ENCODE measurements at regions not wholly inside any gene's neighbourhood (a gene's known extent, or its start where the extent isn't known, plus 50 kb on each side); places are given as distances from the start of the nearest gene placed in this dataset.

DNA sequence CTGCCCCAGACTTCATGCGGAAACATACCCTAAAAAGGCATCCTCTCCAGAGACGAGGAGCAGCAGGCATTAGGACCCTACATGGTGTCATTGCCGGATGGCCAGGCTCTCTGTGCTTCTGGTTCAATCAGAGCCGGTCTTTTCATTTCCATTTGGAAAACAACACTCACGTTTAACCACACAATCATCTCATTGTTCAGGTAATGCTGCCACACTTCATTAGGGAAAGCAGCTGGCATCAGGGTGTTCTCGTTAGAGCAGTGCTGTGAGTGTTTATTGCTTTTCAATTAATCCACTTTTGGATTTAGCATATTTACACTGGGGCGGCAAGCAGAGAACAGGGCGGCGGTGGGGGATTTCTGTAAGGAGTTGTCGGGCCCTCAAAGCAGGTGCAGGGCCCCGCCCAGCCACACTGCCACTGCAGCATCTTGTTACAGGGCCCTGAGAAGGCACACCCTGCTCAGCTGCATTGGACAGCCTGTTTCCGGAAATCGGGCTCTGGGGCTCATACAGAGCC lies 338.6 kb downstream of the SHANK2 start:
- DNase-seq (ENCODE audit: low read depth in 1 of 2, low spot score in 1 of 2) = no peak

DNA sequence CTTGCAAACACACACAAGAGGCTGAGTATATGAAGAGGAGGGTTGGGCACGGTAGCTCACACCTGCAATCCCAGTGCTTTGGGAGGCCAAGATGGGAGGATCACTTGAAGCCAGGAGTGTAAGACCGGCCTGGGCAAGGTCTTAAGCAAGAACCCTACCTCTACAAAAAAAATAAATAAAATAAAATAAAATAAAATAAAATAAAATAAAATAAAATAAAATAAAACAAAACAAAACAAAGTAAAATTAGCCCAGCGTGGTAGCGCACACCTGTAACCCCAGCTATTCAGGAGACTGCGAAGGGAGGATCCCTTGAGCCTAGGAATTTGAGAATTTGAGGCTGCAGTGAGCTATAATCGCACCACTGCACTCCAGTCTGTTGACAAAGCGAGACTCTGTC lies 337.9 kb downstream of the SHANK2 start:
- no peak for DNase-seq (ENCODE audit: low read depth in 1 of 2, low spot score in 1 of 2)

DNA sequence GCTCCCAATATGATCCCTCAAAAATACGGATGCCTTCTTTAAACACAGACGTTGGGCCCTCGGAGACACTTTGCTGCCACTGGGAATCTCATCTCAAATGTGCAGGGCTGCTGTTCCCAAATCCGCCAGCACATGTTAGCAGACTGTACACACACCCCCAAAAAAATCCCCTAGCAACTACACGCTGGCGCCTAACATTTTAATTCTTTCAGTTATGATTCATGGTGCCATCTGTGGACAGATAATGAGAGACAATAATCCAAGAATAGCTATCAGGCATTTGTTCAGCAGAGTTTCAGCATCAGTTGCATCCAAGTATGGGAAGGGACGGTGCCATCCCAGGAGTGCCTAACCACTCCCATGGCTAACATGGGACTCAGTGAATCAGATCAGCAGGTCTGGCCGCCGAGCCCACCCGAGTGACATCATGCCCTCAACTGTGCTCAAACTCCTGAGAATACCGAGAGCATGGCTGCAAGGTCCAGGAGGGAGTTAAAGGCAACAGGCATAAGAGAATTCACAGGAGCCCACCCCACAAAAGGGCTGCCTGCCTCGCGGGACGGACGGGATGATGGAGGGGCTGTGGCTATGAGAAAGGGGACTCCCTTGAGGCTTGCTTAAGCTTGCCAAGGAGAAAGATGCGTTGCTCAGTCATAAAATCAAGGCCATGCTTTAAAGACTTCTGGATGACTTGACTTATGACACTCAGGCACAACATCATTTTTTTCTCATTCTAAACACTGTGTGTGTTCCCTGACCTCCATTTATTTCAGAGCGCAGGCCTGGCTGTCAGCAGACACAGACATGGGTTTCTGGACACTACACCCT lies 337.0 kb downstream of the SHANK2 start:
- no peak for DNase-seq (ENCODE audit: low read depth in 1 of 2, low spot score in 1 of 2)

DNA sequence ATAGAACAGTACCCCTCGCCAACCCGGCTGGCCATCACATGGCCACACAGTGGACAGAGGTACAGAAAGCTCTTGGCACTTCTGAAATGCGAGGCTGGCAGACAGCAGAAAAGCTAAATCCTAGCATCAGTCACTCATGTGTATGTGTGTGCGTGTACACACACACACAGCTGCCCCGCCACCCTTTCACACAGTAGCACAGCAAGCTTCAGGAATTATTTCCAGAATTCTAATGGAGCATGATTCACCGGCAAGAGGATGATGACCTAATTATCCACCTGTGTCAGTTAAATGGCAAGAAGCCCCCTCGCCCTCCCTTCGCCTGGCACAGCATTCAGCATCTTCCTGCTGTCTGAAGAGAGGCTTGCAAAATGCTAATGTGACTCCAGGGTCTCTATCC lies 336.0 kb downstream of the SHANK2 start:
- no peak for DNase-seq (ENCODE audit: low read depth in 1 of 2, low spot score in 1 of 2)

DNA sequence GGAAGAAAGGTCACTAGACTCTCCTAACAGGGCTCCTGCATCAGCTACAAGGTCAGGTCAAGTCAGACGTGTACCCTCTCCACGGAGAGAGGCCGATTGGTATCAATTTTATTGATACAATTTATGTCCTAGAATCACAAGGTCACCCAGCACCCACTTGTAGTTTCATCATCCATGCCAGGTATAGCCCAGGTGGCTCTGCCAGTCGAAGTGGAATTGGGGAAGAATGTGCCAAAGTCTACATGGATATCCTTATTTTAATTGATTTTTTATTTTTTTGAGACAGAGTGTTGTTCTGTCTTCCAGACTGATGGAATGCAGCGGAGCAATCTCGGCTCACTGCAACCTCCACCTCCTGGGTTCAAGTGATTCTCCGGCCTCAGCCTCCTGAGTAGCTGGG lies 334.1 kb downstream of the SHANK2 start:
- no peak for DNase-seq (ENCODE audit: low read depth in 1 of 2, low spot score in 1 of 2)

DNA sequence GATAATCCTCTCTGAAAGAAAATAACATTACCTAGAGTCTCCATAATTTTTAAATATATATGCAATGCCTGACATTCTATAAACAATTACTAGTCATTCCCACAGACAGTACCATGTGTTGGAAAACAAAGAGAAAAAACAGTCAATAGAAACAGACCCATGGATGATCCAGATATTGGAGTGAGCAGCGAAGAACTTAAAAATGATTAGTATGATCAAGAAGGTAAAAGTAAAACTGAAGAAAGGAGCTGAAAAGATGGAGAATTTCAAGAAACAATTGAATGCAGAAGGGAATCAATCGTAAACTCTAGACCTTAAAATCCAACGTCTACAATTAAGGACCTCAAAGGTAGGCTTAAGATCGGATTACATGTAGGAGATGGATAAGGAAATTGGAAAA lies 330.6 kb downstream of the SHANK2 start:
- DNase-seq (ENCODE audit: low read depth in 1 of 2, low spot score in 1 of 2) = no peak

DNA sequence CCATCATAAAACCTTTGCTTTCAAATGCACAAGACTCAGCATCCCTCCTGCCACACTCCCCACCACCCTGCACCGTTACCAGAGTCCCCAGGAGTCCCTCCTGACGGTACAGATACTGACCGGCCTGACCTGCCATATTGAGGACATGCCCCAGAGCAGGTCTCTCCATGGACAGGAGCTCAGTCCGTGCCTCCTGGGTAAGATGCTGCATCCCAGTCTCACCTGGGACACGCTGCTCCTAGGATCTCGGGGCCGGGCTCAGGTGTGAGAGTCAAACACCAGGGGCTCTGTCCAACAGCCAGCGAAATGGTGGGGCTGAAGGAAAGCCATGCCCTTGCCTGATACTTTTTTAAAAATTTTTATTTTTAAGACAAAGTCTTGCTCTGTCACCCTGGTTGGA lies 328.3 kb downstream of the SHANK2 start:
- no peak for DNase-seq (ENCODE audit: low read depth in 1 of 2, low spot score in 1 of 2)

DNA sequence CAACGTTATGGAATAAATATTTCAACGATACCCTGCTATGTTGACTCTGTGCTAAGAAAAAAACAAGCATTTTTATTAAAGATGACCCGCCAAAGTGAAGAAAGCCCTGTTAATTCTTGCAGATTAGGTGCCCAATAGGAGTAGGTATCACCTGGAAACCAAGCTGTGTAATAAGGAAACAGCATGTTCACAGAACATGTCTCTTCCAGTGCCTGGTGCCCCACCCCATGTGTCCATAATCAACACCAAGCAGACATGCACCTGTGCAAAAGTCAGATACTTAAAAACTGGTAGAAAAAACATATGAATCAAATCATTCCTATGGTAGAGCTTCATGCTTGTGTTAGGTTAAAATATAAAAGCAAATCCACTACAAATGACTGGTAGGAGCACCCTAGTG lies 327.1 kb downstream of the SHANK2 start:
- no peak for DNase-seq (ENCODE audit: low read depth in 1 of 2, low spot score in 1 of 2)

DNA sequence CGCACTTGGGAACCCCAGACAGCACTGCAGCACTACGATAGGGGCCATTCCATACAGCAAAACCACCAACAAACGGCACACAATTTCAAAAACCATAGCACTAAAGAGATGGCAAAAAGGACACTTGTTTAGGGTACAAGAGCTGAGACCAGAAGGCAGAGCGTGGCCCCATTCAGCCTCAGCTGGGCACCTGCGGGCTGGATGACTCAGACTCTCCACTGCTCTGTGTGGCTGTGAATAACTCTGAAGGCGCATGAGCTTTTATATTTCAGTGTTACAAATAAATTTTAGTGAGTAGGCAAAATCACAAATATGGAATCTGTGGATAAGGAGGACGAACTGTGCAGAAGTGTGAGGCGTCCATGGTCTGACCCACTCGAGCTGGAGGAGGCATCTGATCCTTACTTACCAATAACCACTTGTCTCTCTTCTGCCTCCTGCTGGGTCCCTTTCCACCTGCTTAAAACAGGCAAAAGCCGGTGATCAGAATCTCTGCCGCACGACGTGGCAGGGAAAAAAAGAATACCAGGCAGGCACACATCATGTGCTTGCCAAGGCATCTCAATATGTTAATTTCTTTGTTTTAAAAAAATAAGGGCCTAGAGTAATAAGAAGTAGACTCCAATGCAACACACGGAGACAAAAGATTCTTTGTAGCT lies 325.7 kb downstream of the SHANK2 start:
- DNase-seq (ENCODE audit: low read depth in 1 of 2, low spot score in 1 of 2) = no peak

DNA sequence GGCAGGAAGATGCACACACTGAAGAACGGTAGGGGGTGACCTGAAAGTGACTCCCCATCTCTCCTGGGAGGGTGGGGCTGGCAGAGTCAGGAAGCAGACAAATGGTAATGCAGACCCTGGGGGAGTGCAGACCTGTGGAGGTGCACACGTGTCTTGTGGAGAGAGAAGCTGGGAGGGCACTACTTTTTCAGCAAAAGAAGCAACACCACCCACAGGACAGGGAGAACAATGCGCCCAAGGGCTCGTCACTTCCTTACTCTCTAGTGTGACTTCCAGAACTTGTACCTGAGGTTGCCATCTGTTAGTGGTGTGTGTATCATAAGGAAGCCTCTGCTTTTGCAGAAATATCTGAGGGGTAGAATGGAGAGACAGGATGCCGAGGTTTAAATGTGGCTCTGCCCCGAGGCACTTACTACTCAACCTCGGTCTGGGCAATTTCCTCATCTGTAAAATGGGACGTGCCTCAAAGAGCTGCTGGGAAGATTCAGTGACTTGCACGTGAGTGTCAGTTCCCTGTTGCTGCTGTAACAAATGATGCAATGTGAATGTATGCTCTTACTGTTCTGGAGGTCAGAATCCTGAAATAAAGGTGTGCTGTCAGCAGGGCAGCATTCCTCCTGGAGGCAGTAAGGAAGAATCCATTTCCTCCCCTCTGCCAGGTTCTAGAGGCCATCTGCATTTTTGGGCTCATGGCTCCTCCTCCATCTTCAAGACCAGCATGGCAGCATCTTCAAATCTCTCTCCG lies 323.4 kb downstream of the SHANK2 start:
- no peak for DNase-seq (ENCODE audit: low read depth in 1 of 2, low spot score in 1 of 2)

DNA sequence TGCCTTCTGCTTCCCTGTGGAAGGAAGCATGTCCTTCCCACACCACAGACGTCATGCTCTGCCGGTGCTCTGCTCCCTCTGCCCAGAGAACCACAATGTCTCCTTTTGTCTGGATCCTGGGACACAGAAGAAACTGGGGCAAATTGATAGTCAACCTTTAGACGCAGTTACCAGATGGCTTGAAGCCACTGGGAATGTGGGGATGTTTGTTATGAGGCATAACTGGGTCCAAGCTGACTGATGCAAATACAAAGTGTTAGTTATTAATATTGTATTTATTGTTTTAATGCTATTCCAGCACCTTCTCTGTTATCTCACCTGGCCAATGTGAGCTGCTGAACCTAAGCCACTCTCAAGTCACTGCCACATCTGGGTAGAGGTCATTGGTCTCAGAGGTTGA lies 322.2 kb downstream of the SHANK2 start:
- DNase-seq (ENCODE audit: low read depth in 1 of 2, low spot score in 1 of 2) = no peak

DNA sequence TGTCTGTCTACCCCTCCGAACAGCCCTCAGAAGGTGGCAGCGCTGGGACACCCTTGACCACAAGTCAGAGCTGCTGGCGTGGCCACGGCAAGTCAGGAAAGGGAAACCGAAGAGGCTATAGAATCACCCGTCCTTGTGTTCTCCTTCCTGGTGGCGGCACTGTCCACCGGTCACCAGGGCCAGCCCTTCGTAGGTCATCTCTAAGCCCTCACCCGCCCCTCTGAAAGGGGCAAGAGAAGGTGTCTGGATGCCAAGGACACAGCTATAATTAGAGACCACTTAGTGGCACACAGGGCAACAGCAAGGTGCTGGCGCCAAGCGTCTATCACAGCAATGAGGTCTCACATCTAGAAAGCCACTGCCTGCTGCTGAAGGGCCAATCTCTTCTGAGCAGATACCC lies 320.9 kb downstream of the SHANK2 start:
- no peak for DNase-seq (ENCODE audit: low read depth in 1 of 2, low spot score in 1 of 2)

DNA sequence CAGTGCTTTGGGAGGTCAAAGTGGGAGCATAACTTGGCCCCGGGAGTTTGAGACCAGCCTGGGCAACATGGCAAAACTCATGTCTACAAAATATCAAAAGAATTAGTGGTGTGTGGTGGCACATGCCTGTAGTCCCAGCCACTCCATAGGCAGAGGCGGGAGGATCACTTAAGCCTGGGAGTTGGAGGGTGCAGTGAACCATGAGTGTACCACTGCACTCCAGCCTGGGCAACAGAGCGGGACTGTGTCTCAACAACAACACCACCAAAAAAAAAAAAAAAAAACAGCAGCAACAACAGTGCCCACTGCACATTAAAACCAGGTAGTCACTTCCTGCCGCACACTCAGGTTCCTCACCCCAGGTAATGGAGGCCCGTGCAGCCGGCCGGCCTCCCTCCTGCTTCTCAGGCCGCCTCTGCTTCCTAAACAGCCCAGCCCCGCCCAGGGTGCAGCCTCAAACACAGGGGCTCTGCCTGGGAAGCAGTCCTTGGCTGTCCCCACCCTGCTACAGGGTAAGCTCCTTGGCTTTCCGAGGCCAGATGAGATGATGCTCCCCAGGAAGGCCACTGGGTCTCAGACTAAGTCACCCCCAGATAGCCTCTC lies 318.3 kb downstream of the SHANK2 start:
- DNase-seq (ENCODE audit: low read depth in 1 of 2, low spot score in 1 of 2) = no peak

DNA sequence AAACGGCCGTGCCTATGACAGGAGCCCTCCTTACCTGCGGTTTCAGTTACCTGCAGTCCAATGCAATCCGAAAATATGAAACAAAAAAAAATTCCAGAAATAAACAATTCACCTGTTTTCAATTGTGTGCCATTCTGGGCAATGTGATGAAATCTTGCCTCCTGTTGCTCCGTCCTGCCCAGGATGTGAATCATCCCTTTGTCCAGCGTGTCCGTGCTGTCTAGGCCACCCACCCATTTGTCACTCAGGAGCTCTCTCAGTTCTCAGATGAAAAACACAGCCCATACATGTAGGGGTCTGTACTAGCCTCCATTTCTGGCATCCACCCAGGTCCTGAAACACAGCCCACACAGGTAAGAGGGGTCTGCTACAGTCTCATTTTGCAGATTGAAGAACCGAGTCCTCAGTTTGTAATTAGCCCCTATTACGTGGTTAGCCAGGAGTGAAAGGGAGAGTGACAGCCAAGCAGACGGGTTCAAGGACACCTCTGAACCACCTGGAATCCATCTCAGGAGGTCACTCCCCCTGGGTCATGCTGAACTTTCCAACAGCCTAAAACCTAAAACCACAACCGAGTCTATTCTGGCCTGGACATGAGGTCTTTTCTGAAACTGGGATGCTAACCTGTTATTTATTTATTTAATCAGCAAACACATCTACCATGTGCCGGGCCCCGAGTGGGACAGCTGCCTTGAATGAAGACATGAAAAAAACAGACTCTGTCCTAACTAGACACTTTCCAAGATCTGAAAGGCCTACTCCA lies 317.2 kb downstream of the SHANK2 start:
- DNase-seq (ENCODE audit: low read depth in 1 of 2, low spot score in 1 of 2) = no peak

DNA sequence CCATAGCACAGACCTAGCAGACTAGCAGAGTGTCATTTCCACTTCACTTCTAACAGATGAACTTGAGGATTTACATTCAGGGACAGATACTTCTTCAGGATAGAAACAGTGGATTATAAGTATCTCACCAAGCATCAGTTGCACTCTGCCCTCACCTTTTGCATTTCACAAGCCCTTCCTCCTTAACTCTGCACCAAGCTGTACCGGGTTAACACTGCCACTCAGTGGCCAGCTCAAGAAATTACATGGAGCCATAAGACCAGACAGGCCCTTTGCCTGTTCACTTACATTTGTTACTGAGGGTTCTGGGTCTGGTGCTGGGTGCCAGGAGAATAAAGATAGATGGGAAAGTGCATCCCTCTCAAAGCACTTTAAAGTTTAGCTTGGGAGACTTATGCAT lies 309.8 kb downstream of the SHANK2 start:
- DNase-seq (ENCODE audit: low read depth in 1 of 2, low spot score in 1 of 2) = no peak

DNA sequence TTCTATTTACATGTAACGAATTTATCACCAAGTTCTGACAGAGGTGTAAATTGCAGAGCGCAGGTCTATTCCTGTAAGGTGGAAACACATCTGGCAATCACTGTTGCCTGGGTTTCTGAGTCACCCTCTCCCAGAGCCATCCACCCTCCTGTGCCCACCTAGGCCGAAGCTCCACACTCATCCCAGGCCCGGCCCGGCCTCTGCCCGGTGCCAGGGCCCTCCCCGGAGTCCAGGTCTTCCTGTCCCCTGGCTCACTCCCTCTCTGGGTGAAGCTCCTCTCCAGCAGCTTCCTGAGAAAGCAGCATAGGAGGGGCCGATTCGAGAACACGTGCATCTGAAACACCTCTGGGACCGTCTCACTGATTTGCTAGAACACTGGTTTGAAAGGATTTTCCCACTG lies 308.2 kb downstream of the SHANK2 start:
- DNase-seq (ENCODE audit: low read depth in 1 of 2, low spot score in 1 of 2) = no peak

DNA sequence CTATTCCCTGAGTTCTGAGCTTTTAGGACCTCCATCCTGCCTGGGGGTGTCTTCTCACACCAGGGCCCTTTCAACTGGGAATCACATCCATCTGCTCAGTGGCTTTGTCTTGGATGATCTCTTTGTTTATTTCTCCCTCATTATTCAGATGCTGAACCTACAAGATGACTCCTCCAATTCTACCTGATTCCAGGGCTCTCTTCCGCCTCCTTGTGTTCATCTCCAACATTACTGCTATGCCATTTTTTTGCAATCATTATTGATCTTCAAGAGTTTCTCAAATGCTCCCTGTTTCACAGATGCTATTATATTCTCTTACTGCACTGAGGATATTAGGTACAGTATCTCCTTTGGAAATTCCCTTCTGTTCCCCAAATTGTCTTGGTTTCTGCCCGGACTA lies 307.7 kb downstream of the SHANK2 start:
- DNase-seq (ENCODE audit: low read depth in 1 of 2, low spot score in 1 of 2) = no peak

DNA sequence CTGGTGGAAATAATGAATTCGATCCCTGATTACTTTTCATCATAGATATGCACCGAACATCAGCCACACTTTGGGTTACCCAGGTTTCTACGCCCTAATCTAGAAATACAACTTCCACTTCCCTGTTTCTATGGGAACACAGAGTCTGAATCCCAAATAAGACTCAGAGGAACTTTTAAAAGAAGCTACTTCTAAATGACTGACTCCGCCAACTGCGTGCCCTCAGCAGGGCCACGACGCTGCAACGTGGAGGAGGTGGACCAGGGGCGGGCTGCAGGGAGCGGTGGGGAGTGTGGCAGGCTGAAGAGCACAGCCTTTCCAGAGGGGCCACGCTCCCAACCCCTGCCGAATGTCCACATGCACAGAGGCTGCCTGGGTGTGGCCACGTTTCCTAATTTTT lies 304.0 kb downstream of the SHANK2 start:
- no peak for DNase-seq (ENCODE audit: low read depth in 1 of 2, low spot score in 1 of 2)

DNA sequence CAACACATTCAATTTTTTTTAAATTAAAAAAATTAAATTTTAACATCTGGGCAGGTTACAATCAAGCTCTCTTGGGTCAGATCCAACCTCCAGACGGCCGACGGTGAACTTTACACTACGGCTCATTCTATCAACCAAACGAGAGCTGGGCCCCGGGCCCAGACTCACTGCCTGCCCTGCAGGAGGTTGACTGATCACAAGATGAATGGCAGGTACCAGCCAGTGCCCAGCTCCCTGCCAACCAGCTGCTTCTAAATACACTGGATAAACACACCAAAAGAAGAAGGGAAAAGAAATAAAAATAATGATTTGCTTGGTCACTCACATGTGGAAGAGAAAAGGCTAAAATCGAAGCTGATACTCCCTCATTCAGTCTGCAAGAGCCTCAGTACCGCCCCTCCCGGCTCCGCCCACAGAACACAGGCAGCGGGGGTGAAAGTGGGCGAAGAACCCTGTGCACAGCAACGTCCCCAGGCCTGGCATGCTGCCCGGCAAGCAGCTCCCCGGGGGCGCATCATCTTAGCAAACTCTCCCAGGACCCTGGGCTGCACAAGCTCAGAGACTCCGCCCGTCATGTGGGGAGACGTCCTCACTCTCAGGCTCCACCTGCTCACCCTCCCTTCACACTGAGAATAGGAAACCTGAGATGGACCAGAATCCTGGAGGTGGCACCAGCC lies 303.4 kb downstream of the SHANK2 start:
- DNase-seq (ENCODE audit: low read depth in 1 of 2, low spot score in 1 of 2) = no peak

DNA sequence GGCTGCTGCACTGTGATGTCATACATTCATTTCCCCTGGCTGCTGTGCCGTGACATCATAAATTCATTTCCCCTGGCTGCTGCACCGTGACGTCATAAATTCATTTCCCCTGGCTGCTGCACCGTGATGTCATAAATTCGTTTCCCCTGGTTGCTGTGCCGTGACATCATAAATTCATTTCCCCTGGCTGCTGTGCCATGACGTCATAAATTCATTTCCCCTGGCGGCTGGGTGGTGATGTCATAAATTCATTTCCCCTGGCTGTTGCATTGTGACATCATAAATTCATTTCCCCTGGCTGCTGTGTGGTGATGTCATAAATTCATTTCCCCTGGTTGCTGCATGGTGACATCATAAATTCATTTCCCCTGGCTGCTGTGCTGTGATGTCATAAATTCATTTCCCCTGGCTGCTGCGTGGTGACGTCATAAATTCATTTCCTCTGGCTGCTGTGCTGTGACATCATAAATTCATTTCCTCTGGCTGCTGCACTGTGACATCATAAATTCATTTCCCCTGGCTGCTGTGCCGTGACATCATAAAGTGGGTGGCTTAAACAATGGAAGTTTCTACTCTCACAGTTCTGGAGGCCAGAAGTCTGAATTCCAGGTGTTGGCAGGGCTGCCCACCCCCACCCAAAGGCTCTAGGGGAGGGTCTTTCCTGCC lies 301.1 kb downstream of the SHANK2 start:
- DNase-seq (ENCODE audit: low read depth in 1 of 2, low spot score in 1 of 2) = no peak

All from activated CD4-positive, alpha-beta T cell treated with anti-CD3 and anti-CD28 coated beads, Interleukin-2, amount 50 U/mL, for 24 hours (primary cell).